ENCODE measurements at regions not wholly inside any gene's neighbourhood (a gene's known extent, or its start where the extent isn't known, plus 50 kb on each side); places are given as distances from the start of the nearest gene placed in this dataset.

GRCh38 chr22:45077286-45077685 is 67.5 kb upstream of the PHF21B start:
- TF ChIP-seq MAX (IDR thresholded peaks at IDR 0.05; ENCODE audit: low read depth), result no peak
- no peak for TF ChIP-seq CHD2 (IDR thresholded peaks at IDR 0.05; ENCODE audit: low read length, partially characterized antibody)
- TF ChIP-seq SMC3 (IDR thresholded peaks at IDR 0.05; ENCODE audit: low read depth, low read length), result no peak
- TF ChIP-seq JUND (IDR thresholded peaks at IDR 0.05), result no peak
- TF ChIP-seq, protein P1, sequence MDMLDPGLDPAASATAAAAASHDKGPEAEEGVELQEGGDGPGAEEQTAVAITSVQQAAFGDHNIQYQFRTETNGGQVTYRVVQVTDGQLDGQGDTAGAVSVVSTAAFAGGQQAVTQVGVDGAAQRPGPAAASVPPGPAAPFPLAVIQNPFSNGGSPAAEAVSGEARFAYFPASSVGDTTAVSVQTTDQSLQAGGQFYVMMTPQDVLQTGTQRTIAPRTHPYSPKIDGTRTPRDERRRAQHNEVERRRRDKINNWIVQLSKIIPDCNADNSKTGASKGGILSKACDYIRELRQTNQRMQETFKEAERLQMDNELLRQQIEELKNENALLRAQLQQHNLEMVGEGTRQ (IDR thresholded peaks at IDR 0.05; ENCODE audit: borderline replicate concordance, low read depth, low read length), result no peak

Measured in SK-N-SH (cell line).